HCT116 (cell line): ENCODE measurements at regions not wholly inside any gene's neighbourhood (a gene's known extent, or its start where the extent isn't known, plus 50 kb on each side); places are given as distances from the start of the nearest gene placed in this dataset.

Experiments used
- ATAC-seq: fragments of 200-7000 bp; cut with Tn5 transposase; 2 replicates; pipeline ENCODE4 v1.9.1; 2020; ENCODE audit warnings: mild to moderate bottlenecking, moderate library complexity
- BruUV-seq: library from RNA; stranded (reverse); fragments of 400-500 nt; replicated peaks from 2 replicates; lab custom pipeline; 2021; lab: Mats Ljungman, UMichigan
- CTCF ChIA-PET: fragments of 300-600 bp; sonication (Branson Sonifier 250); formaldehyde crosslinking; loops from one replicate; lab custom pipeline; 2021; ENCODE audit warnings: antibody characterized with exemption; lab: Charles Lee
- POLR2A ChIA-PET: fragments of 300-600, 350-600 bp; sonication (Branson Sonifier 250); formaldehyde crosslinking; loops from one replicate; lab custom pipeline; 2021; ENCODE audit warnings: antibody characterized with exemption; lab: Charles Lee
- RAD21 ChIA-PET, 2 experiments: fragments of 300-600 bp; sonication (Branson Sonifier 250); formaldehyde crosslinking; loops; one replicate each; lab custom pipeline; 2023; ENCODE audit warnings: low total read pairs in 2 of 2; ENCODE audit not compliant: uncharacterized antibody in 2 of 2, unreplicated experiment in 2 of 2, low non-redundant PET in 1 of 2; lab: Charles Lee
- DNase-seq: peaks from one replicate; pipeline ENCODE4 v3.0.0-alpha.2; 2010; ENCODE audit warnings: low read depth, low spot score
- H2AFZ ChIP-seq: fragments of 200-600 bp; shearing (Covaris generic), sonication (generic); 2 replicates; pipeline ENCODE4 v1.6.1; 2017; ENCODE audit warnings: low read depth, mixed run types, mixed read lengths, antibody characterized with exemption, low read length; ENCODE audit not compliant: poor library complexity, severe bottlenecking
- H3K27ac ChIP-seq: 2 replicates; pipeline ENCODE4 v1.5.1; 2012; ENCODE audit warnings: low read depth, low read length
- H3K27me3 ChIP-seq: fragments of 200-600 bp; sonication (generic); 2 replicates; pipeline ENCODE4 v1.6.1; 2016; ENCODE audit warnings: mixed run types, low read length, mixed read lengths; ENCODE audit not compliant: insufficient read depth
- H3K36me3 ChIP-seq, 2 experiments: fragments of 200-500 bp in 1 of 2; fragments of 200-600 bp in 1 of 2; sonication (Bioruptor generic) in 1 of 2; sonication (generic) in 1 of 2; 2 replicates each; pipeline versions ENCODE4 v1.5.1 to v1.6.1; 2014 to 2016; ENCODE audit warnings: low read length in 2 of 2, inconsistent platforms in 1 of 2, mixed read lengths in 1 of 2, mixed run types in 1 of 2; ENCODE audit not compliant: insufficient read depth in 2 of 2, control insufficient read depth in 1 of 2
- H3K4me1 ChIP-seq, 2 experiments: fragments of 200-600 bp in 1 of 2; sonication (generic) in 1 of 2; 2 replicates each; pipeline versions ENCODE4 v1.5.1 to v1.6.1; 2012 to 2017; ENCODE audit warnings: low read length in 2 of 2, inconsistent platforms in 1 of 2, mild to moderate bottlenecking in 1 of 2, mixed read lengths in 1 of 2, mixed run types in 1 of 2, moderate library complexity in 1 of 2; ENCODE audit not compliant: insufficient read depth in 2 of 2, control insufficient read depth in 1 of 2
- H3K4me2 ChIP-seq: fragments of 200-600 bp; sonication (generic); 2 replicates; pipeline ENCODE4 v1.6.1; 2017; ENCODE audit warnings: mixed run types, low read length, mixed read lengths
- H3K4me3 ChIP-seq, 2 experiments: fragments of 200-600 bp in 1 of 2; sonication (generic) in 1 of 2; replicated peaks in 1 of 2; 2 replicates each; pipeline ENCODE4 v1.5.1; 2011 to 2016; ENCODE audit warnings: low read length in 2 of 2, control low read depth in 1 of 2, low read depth in 1 of 2, mild to moderate bottlenecking in 1 of 2, mixed read lengths in 1 of 2, mixed run types in 1 of 2
- H3K79me2 ChIP-seq: fragments of 200-600 bp; sonication (generic); 2 replicates; pipeline ENCODE4 v1.6.1; 2017; ENCODE audit warnings: mild to moderate bottlenecking, mixed run types, low read length, moderate library complexity, mixed read lengths; ENCODE audit not compliant: insufficient read depth
- H3K9ac ChIP-seq: fragments of 200-600 bp; sonication (generic); 2 replicates; pipeline ENCODE4 v1.6.1; 2016; ENCODE audit warnings: low read length, mixed read lengths
- H3K9me2 ChIP-seq: fragments of 200-600 bp; sonication (generic), shearing (Covaris generic); 2 replicates; pipeline ENCODE4 v1.6.1; 2017; ENCODE audit warnings: mixed run types, mild to moderate bottlenecking, moderate library complexity; ENCODE audit not compliant: insufficient read depth
- H3K9me3 ChIP-seq, 2 experiments: fragments of 200-500 bp in 1 of 2; fragments of 200-600 bp in 1 of 2; sonication (Bioruptor generic) in 1 of 2; sonication (generic) in 1 of 2; 2 replicates each; pipeline ENCODE4 v1.6.1; 2014 to 2017; ENCODE audit warnings: low read length in 2 of 2, mixed read lengths in 2 of 2, inconsistent platforms in 1 of 2, low read depth in 1 of 2, mild to moderate bottlenecking in 1 of 2, mixed run types in 1 of 2, moderate library complexity in 1 of 2; ENCODE audit not compliant: control insufficient read depth in 1 of 2, insufficient read depth in 1 of 2
- H4K20me1 ChIP-seq: fragments of 200-600 bp; sonication (generic), shearing (Covaris generic); 2 replicates; pipeline ENCODE4 v1.6.1; 2017; ENCODE audit warnings: mixed run types, mild to moderate bottlenecking, moderate library complexity; ENCODE audit not compliant: insufficient read depth
- CEBPB ChIP-seq: IDR thresholded peaks from 2 replicates; pipeline ENCODE4 v1.6.1; 2012; ENCODE audit warnings: low read depth
- ELF1 ChIP-seq: IDR thresholded peaks from 2 replicates; pipeline ENCODE4 v1.6.1; 2012; ENCODE audit warnings: low read depth, borderline replicate concordance
- EZH2 ChIP-seq: fragments of 200-600 bp; sonication (generic); IDR thresholded peaks from 2 replicates; pipeline ENCODE4 v1.6.1; 2017; ENCODE audit warnings: antibody characterized with exemption, mixed run types
- EZH2phosphoT487 ChIP-seq: fragments of 200-600 bp; IDR thresholded peaks from 2 replicates; pipeline ENCODE4 v1.6.1; 2018; ENCODE audit warnings: antibody characterized with exemption, borderline replicate concordance
- FOSL1 ChIP-seq: IDR thresholded peaks from 2 replicates; pipeline ENCODE4 v1.6.1; 2012; ENCODE audit warnings: low read depth
- JUND ChIP-seq: IDR thresholded peaks from 2 replicates; pipeline ENCODE4 v1.6.1; 2012
- ZFX ChIP-seq: fragments of 450-650 bp; IDR thresholded peaks from 2 replicates; pipeline ENCODE4 v1.6.1; 2017
- intact Hi-C: fragments of 100-400 bp; cut with micrococcal nuclease; formaldehyde crosslinking; loops from 2 replicates; pipeline ENCODE4 v1.10.0; 2022
- TF ChIP-seq, protein P1 (sequence below): IDR thresholded peaks from 2 replicates; pipeline ENCODE4 v1.6.1; 2011; ENCODE audit warnings: mild to moderate bottlenecking, low read length, moderate library complexity; ENCODE audit not compliant: insufficient replicate concordance; ENCODE audit errors: extremely low read depth
- TF ChIP-seq, protein P2 (sequence below): IDR thresholded peaks from 2 replicates; pipeline ENCODE4 v1.6.1; 2012; ENCODE audit warnings: low read depth
- TF ChIP-seq, protein P3 (sequence below): IDR thresholded peaks from 2 replicates; pipeline ENCODE4 v1.6.1; 2012

GRCh38 chr6:27812078-27812804, 100.0 kb downstream of the OR2B2 start:
- ATAC-seq (no peak), DNase-seq (no peak)
- Histone ChIP-seq H3K9me3 (peaks cover 0 to 3% of the 10 kb centered on the region in 2 experiments; a peak in 1 of 4 replicates), H3K4me1 (peaks cover 36 to 66% of the 10 kb centered on the region in 2 experiments), H2AFZ (no peak overlapping the region), H3K27me3 (no peaks in the 10 kb centered on the region), H3K79me2 (no peaks in the 10 kb centered on the region), H4K20me1 (no peaks in the 10 kb centered on the region), H3K9ac (peak overlapping the region; percentile 69), H3K4me3 (no peak overlapping the region), H3K27ac (peak overlapping the region; percentile 88), H3K36me3 (no peaks in the 10 kb centered on the region), H3K4me2 (peak overlapping the region; percentile 71), H3K9me2 (no peaks in the 10 kb centered on the region)
- TF ChIP-seq FOSL1 = 0 out of 2 replicates have a peak, but pooled peaks have one; percentile 2
- TF ChIP-seq, protein P1, sequence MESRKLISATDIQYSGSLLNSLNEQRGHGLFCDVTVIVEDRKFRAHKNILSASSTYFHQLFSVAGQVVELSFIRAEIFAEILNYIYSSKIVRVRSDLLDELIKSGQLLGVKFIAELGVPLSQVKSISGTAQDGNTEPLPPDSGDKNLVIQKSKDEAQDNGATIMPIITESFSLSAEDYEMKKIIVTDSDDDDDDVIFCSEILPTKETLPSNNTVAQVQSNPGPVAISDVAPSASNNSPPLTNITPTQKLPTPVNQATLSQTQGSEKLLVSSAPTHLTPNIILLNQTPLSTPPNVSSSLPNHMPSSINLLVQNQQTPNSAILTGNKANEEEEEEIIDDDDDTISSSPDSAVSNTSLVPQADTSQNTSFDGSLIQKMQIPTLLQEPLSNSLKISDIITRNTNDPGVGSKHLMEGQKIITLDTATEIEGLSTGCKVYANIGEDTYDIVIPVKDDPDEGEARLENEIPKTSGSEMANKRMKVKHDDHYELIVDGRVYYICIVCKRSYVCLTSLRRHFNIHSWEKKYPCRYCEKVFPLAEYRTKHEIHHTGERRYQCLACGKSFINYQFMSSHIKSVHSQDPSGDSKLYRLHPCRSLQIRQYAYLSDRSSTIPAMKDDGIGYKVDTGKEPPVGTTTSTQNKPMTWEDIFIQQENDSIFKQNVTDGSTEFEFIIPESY = no peak
- CTCF ChIA-PET = interaction anchor here (1.0 kb wide), 1 partner anchor 83 kb away, joined by 7 read pairs; no protein-coding TSS in a partner anchor
- POLR2A ChIA-PET = interaction anchor here (1.0 to 10.3 kb wide), 14 partner anchors 10 to 1689 kb away, joined by 3 to 302 read pairs (median 37); a partner anchor contains a TSS
- BruUV-seq = no TSS peak
- RAD21 ChIA-PET = no interaction called here
- intact Hi-C loops = loop anchor here (5.0 kb wide), 1 partner anchor 665 kb away; a partner anchor contains a TSS

GRCh38 chr6:27811451-27811772, 100.8 kb downstream of the OR2B2 start:
- H3K27me3 ChIP-seq = no peaks in the 10 kb centered on the region
- H4K20me1 ChIP-seq = no peaks in the 10 kb centered on the region
- no peaks in the 10 kb centered on the region for H3K79me2 ChIP-seq
- peak overlapping the region in 1 of 2 experiments; percentile 59; a peak in 3 of 4 replicates for H3K4me3 ChIP-seq
- peaks cover 0 to 3% of the 10 kb centered on the region in 2 experiments; a peak in 1 of 4 replicates for H3K9me3 ChIP-seq
- RAD21 ChIA-PET = no interaction called here
- ATAC-seq (no peak), DNase-seq (no peak)
- peak overlapping the region; percentile 74 for H3K9ac ChIP-seq
- H3K27ac ChIP-seq = peak overlapping the region; percentile 88
- no TSS peak for BruUV-seq
- no peaks in the 10 kb centered on the region for H3K36me3 ChIP-seq
- POLR2A ChIA-PET = interaction anchor here (1.0 to 10.3 kb wide), 15 partner anchors 10 to 1688 kb away, joined by 3 to 302 read pairs (median 5); a partner anchor contains a TSS
- H3K9me2 ChIP-seq = no peaks in the 10 kb centered on the region
- peaks cover 36 to 66% of the 10 kb centered on the region in 2 experiments for H3K4me1 ChIP-seq
- H2AFZ ChIP-seq = no peak overlapping the region
- peak overlapping the region; percentile 70 for H3K4me2 ChIP-seq
- CTCF ChIA-PET = interaction anchor here (1.0 kb wide), 1 partner anchor 83 kb away, joined by 7 read pairs; no protein-coding TSS in a partner anchor
- intact Hi-C loops = loop anchor here (5.0 kb wide), 1 partner anchor 664 kb away; a partner anchor contains a TSS
- TF ChIP-seq EZH2phosphoT487 = no peak
- TF ChIP-seq EZH2 = no peak
- TF ChIP-seq JUND = no peak
- TF ChIP-seq ZFX = no peak
- no peak for TF ChIP-seq ELF1
- TF ChIP-seq, protein P2, sequence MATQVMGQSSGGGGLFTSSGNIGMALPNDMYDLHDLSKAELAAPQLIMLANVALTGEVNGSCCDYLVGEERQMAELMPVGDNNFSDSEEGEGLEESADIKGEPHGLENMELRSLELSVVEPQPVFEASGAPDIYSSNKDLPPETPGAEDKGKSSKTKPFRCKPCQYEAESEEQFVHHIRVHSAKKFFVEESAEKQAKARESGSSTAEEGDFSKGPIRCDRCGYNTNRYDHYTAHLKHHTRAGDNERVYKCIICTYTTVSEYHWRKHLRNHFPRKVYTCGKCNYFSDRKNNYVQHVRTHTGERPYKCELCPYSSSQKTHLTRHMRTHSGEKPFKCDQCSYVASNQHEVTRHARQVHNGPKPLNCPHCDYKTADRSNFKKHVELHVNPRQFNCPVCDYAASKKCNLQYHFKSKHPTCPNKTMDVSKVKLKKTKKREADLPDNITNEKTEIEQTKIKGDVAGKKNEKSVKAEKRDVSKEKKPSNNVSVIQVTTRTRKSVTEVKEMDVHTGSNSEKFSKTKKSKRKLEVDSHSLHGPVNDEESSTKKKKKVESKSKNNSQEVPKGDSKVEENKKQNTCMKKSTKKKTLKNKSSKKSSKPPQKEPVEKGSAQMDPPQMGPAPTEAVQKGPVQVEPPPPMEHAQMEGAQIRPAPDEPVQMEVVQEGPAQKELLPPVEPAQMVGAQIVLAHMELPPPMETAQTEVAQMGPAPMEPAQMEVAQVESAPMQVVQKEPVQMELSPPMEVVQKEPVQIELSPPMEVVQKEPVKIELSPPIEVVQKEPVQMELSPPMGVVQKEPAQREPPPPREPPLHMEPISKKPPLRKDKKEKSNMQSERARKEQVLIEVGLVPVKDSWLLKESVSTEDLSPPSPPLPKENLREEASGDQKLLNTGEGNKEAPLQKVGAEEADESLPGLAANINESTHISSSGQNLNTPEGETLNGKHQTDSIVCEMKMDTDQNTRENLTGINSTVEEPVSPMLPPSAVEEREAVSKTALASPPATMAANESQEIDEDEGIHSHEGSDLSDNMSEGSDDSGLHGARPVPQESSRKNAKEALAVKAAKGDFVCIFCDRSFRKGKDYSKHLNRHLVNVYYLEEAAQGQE = no peak
- TF ChIP-seq, protein P1 = no peak
- TF ChIP-seq, protein P3, sequence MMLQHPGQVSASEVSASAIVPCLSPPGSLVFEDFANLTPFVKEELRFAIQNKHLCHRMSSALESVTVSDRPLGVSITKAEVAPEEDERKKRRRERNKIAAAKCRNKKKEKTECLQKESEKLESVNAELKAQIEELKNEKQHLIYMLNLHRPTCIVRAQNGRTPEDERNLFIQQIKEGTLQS = no peak
- TF ChIP-seq CEBPB = no peak
